DMS 273 (cell line): ENCODE measurements at regions not wholly inside any gene's neighbourhood (a gene's known extent, or its start where the extent isn't known, plus 50 kb on each side); places are given as distances from the start of the nearest gene placed in this dataset.

ENCODE experiments used
- DNase-seq: peaks from one replicate; lab custom pipeline; 2025; ENCODE audit not compliant: unreplicated experiment; lab: John Stamatoyannopoulos, UW

GRCh38 chr1:14511796-14512585 lies 86.5 kb upstream of the KAZN start:
- no peak for DNase-seq

GRCh38 chr1:14513111-14513510 lies 85.4 kb upstream of the KAZN start:
- no peak for DNase-seq

- no peak for DNase-seq
These were observed 83.7 kb upstream of the KAZN start for GRCh38 chr1:14514739-14515138.

- DNase-seq, result no peak
These were observed 81.3 kb upstream of the KAZN start for GRCh38 chr1:14516974-14517840.

GRCh38 chr1:14517841-14518180 lies 80.7 kb upstream of the KAZN start:
- no peak for DNase-seq

- DNase-seq, result no peak
These were observed 78.5 kb upstream of the KAZN start for GRCh38 chr1:14519976-14520375.

DNA sequence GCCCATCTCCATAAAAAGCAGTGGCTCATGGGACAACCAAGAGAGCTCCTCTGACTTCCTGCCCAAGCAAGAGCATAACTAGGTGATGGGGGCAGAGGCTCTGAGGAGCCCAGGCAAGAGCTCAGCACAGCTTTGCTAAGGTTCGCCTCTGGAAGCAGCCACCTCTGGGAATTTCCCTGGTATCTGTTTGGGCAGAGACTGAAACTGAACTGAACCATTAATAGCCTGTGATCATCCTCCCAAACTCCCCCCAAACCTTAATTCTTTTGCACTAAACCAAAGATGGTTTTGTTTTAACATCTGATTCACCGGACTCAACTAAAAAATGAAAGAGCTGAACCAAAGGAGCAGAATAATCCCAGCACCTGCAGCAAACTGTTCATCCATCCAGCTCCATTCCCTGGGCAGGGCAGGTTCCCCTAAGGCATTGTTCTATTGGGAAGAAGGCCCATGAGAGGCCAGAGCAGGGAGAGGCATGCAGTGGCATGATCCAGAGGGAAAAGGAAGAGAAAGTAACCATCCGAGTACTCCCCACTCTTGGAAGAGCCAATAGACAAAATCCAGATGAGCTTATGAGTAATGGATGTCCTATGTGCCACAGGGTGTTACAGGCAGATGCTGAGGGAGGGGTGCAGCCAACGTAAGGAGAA lies 77.8 kb upstream of the KAZN start:
- DNase-seq, result no peak

DNA sequence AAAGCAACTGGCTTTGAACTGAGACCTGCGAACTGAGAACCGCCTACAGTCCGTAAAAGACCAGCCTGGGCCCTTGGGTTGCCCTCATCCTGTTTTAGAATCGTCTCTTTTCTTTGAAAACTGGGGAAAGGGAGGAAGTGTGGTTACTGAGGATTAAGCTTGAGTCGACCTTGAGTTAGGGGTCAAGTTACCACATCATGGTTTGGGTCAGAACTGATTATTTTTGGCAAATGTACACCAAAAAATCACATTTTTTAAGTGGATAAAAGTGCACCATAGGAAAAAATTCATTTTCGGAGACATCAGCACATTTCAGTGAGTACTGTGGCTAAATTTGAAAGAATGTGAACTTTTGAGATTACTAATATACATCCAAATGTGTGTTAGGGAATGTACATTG lies 76.9 kb upstream of the KAZN start:
- DNase-seq, result no peak

DNA sequence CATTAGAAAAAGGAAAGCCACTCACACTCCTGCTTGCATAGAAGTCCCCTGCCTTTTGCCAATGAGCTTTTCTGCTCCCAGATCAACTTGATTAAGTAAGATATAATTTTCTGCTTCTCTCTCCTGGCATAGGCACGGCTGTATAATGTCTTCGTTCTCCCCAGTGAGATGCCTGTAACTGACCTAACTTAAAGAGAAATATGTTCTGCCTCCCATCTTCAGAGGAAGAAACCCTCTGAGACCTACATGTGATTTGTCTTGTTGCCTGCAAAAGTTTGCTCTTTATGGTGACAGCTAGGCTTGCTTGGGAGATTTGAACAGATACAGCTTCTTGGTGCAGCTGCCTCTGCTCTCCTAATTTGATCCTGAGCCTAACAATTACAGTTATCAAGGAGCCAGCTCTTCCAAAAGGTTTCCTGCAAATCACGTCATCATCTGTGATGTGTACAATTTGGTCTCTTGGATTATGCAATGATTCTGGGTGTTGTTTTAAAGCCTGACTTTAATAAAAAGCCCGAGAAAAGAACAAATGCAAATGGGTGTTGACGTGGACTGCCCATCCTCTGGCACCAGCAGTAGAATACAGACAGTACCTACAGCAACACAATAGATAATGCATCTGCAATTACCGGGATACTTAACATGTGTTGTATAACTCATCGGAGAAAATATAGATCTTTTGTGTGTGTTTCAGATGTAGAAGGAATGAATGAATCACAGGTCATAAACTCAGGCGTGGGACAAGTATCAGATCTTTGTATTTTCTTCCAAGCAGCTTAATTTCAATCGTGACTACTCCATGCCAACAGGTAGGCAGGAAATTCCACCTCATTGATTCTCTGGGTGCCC lies 76.2 kb upstream of the KAZN start:
- DNase-seq, result no peak

DNA sequence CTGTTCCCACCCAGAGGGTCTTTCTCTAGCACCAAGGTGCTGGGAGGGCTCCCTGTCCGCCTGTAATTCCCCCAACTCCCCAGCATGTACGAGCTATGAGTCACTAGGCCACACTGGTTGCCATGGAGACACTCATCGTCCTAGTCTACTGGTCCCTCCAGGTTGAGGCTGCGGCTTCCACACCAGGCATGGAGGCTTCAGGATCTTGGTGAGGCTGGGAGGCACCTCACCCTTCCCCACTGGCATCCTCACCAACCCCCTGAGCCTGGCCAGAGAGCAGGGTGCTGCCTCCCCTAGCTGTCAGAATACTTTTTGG lies 75.6 kb upstream of the KAZN start:
- DNase-seq, result peak; percentile 46

- peak; percentile 9 for DNase-seq
These were observed 73.5 kb upstream of the KAZN start for GRCh38 chr1:14524826-14525636.

DNA sequence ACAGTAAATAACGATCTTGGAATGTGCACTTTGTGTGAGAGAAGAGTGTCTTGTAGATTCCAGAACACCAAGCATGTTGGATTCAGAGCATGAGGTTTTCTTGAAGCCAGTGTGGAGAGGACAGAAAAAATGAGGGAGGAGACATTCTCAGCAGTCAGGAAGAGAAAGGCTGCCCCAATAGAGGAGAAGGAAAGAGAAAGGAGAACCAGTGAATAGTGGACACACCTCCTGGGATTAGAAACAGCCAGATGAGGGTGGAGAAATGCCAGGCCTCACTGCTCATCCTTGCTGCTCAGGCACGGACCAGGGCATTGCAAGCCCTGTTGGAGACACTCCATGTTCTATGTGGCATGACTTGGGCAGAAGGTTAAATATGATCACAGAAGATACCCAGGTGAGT lies 69.0 kb upstream of the KAZN start:
- DNase-seq, result no peak

DNA sequence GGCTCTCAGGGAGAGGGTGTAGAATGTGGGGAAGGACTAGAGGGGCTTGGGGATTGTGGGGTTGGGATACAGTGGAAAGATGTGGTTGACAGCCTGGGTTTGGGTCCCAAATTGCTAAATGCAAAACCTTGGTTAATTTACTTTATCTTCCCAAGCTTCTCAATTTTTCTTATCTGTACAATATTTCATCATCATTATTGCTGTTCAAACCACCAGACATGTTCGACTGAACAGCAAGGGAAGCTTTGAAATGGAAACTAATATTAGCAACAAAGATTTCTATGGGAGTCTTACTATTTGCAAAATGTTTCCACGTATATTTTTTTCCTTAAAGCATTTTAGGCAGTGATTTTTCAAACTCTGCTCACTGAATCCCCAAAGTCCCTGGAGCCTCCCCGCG lies 67.0 kb upstream of the KAZN start:
- DNase-seq, result no peak

DNA sequence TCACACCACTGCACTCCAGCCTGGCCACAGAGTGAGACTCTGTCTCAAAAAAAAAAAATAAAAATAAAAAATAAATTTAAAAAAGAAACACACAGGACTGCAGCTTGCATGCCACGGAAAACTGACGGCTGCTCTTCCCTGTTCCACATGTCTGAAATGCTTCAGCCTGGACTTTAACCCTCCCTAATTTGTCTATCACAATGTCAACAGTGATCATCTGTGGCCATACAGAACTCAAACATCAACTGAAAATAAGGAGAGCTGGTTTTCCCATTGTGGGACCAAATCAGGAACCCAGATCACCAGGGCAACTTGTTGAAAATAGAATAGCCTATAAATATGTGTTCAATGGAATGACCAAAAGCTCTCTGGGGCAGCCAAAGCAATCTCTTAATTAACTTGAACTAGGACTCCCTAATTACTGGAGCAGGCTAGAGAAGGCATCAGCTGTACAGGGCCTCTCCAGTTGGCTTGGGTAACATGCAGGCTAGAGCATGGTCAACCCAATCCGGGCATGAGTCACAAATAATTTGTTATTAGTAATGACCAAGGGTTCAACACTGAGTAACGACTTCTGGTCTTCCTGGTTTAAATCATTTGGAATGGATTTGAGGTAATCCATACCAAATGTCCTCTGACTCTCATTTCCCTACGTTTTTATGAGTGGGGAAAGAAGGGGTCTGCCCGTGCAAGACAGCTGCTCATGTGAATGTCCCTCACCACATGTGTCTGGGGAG lies 62.7 kb upstream of the KAZN start:
- DNase-seq, result no peak

GRCh38 chr1:14538335-14538734 lies 60.1 kb upstream of the KAZN start:
- peak; percentile 30 for DNase-seq

DNA sequence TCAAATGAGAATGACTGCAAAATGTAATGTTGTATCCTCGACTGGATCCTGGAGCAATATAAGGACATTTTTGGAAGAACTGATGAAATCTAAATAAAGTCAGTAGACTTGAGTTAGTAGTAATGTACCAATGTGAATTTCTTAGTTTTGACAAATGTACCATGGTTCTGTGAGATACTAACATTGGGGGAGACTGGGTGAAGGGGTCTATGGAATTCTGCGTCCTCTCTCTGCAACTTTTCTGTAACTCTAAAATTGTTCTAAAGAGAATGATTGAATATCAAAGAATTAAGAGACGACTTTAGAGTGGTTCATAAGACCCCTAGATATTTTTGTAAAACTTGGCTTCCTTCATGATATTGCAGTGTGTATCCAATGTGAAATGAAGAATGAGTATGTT lies 59.2 kb upstream of the KAZN start:
- DNase-seq, result no peak

DNA sequence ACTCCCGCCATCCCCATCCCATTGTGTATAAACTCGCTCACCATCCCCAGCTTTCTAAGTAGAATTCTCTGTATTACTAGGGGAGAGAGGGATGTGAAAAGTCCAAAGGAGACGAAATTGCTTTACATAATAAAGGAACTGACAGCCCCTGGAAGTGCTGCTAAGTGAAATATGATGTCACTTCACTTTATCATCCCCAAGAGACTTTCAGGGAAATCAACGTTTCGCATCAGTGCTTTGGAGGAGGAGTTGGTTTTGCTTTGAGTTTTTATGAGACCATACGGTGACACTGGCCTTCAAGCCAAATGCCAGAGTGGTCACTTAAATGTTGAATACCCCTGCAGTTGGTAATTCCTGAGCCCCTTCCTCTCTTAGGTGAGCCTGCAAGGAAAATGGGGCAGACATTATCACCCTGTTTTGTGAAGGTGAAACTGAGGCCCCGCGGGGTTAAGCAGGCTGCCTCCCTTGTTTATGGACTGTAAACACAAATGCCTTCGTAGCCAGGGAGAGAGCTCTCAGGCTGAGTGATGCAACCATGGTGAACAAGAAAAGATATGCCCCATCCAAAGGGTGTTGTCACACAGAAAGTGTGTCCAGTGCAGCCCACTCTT lies 58.4 kb upstream of the KAZN start:
- DNase-seq, result peak; percentile 26

DNA sequence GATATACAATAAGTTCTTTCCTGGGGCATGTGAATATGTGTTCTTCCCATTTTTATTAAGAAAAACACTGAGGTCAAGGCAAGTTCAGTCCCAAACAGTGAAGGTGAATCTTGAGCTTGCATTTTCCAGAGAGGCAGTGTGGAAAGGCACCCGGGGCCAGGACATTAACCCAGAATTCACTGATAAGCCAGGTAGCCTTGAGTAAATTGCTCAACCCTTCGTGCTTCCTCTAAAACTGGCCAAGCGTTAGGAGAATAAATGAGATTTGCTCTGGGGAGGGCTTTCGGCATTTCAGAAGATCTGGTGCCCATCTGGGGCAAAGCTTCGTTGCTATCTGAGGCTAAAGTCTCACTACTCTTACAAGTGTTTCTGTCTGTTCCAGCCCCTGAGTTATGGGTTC lies 57.1 kb upstream of the KAZN start:
- DNase-seq, result no peak

- no peak for DNase-seq
These were observed 55.2 kb upstream of the KAZN start for GRCh38 chr1:14543191-14543840.
